H1 (cell line): ENCODE measurements at regions not wholly inside any gene's neighbourhood (a gene's known extent, or its start where the extent isn't known, plus 50 kb on each side); places are given as distances from the start of the nearest gene placed in this dataset.

Experiments used
- CTCF ChIA-PET: fragments of 300-600 bp; sonication (Branson Sonifier 250); formaldehyde crosslinking; loops from one replicate; lab custom pipeline; 2021; ENCODE audit not compliant: partially characterized antibody; lab: Charles Lee
- POLR2A ChIA-PET: fragments of 300-600 bp; sonication (Branson Sonifier 250); formaldehyde crosslinking; loops from one replicate; lab custom pipeline; 2021; ENCODE audit warnings: inconsistent platforms; ENCODE audit not compliant: partially characterized antibody; lab: Charles Lee
- DNase-seq, 2 experiments: peaks; one replicate each; pipeline versions ENCODE4 v3.0.0 to v3.0.0-alpha.2; 2010 to 2022; ENCODE audit warnings: low spot score in 2 of 2, low read depth in 1 of 2, mixed read lengths in 1 of 2
- FAIRE-seq: peaks from 2 replicates; lab custom pipeline; 2011; peaks lifted over from hg19 to GRCh38; lab: Jason Lieb, UNC
- H2AFZ ChIP-seq: 2 replicates; pipeline ENCODE4 v1.8.1; 2012; ENCODE audit warnings: low read length, inconsistent platforms
- H2AK5ac ChIP-seq: 2 replicates; pipeline ENCODE4 v1.6.1; 2013; ENCODE audit warnings: low read depth, low read length
- H2BK120ac ChIP-seq: replicated peaks from 2 replicates; pipeline ENCODE3; 2013; ENCODE audit warnings: low read depth, low read length, inconsistent platforms
- H2BK12ac ChIP-seq: 2 replicates; pipeline ENCODE4 v1.6.1; 2013; ENCODE audit warnings: low read depth, low read length
- H2BK15ac ChIP-seq: 2 replicates; pipeline ENCODE4 v1.6.1; 2013; ENCODE audit warnings: low read length
- H2BK20ac ChIP-seq: 2 replicates; pipeline ENCODE4 v1.6.1; 2013; ENCODE audit warnings: low read length
- H2BK5ac ChIP-seq: 2 replicates; pipeline ENCODE4 v1.6.1; 2013; ENCODE audit warnings: low read depth, low read length
- H3K14ac ChIP-seq: 2 replicates; pipeline ENCODE4 v1.6.1; 2013; ENCODE audit warnings: inconsistent platforms; ENCODE audit not compliant: insufficient read length
- H3K18ac ChIP-seq: 2 replicates; pipeline ENCODE4 v1.6.1; 2013; ENCODE audit warnings: low read length; ENCODE audit errors: extremely low read depth
- H3K23ac ChIP-seq: 2 replicates; pipeline ENCODE4 v1.6.1; 2013; ENCODE audit warnings: inconsistent platforms; ENCODE audit not compliant: insufficient read length
- H3K23me2 ChIP-seq: 2 replicates; pipeline ENCODE4 v1.6.1; 2013; ENCODE audit warnings: low read depth, low read length
- H3K27ac ChIP-seq: 2 replicates; pipeline ENCODE4 v1.6.1; 2011; ENCODE audit warnings: low read depth, low read length, inconsistent platforms
- H3K27me3 ChIP-seq, 4 experiments: replicated peaks in 1 of 4; 1 replicate in 1 of 4; 2 replicates in 3 of 4; pipeline versions ENCODE4 v1.6.1 to v1.8.1; 2011 to 2013; ENCODE audit warnings: low read length in 3 of 4, mild to moderate bottlenecking in 3 of 4, inconsistent platforms in 2 of 4, mixed read lengths in 2 of 4, moderate library complexity in 1 of 4; ENCODE audit not compliant: control insufficient read depth in 3 of 4, insufficient read depth in 3 of 4; ENCODE audit errors: extremely low read depth in 1 of 4
- H3K36me3 ChIP-seq, 4 experiments: 2 replicates each; pipeline versions ENCODE4 v1.6.1 to v1.8.1; 2011 to 2013; ENCODE audit warnings: mild to moderate bottlenecking in 4 of 4, low read length in 3 of 4, moderate library complexity in 2 of 4, control low read depth in 1 of 4, inconsistent platforms in 1 of 4; ENCODE audit not compliant: insufficient read depth in 4 of 4, control insufficient read depth in 2 of 4
- H3K4ac ChIP-seq: replicated peaks from 2 replicates; pipeline ENCODE3; 2013; ENCODE audit warnings: low read length, low read depth, mixed read lengths, inconsistent platforms; ENCODE audit not compliant: insufficient read length
- H3K4me1 ChIP-seq, 4 experiments: replicated peaks in 1 of 4; 1 replicate in 1 of 4; 2 replicates in 3 of 4; pipeline versions ENCODE4 v1.6.1 to v1.8.1; 2011 to 2013; ENCODE audit warnings: low read length in 3 of 4, inconsistent platforms in 2 of 4, mixed read lengths in 1 of 4; ENCODE audit not compliant: insufficient read depth in 4 of 4, control insufficient read depth in 3 of 4
- H3K4me2 ChIP-seq, 2 experiments: 2 replicates each; pipeline versions ENCODE4 v1.6.1 to v1.8.1; 2011 to 2013; ENCODE audit warnings: low read depth in 2 of 2, low read length in 2 of 2, control low read depth in 1 of 2, inconsistent platforms in 1 of 2, mild to moderate bottlenecking in 1 of 2; ENCODE audit not compliant: insufficient read depth in 1 of 2
- H3K4me3 ChIP-seq, 4 experiments: fragments of 200-600, 300-600 bp in 1 of 4; sonication (generic), shearing (Covaris generic), sonication (Bioruptor Twin) in 1 of 4; 2 replicates each; pipeline versions ENCODE4 v1.5.1 to v1.8.1; 2011 to 2016; ENCODE audit warnings: low read length in 4 of 4, low read depth in 3 of 4, control low read depth in 2 of 4, inconsistent platforms in 2 of 4, mild to moderate bottlenecking in 2 of 4, mixed read lengths in 1 of 4, moderate library complexity in 1 of 4; ENCODE audit not compliant: insufficient read depth in 2 of 4; ENCODE audit errors: extremely low read depth in 1 of 4
- H3K56ac ChIP-seq: replicated peaks from 2 replicates; pipeline ENCODE3; 2013; ENCODE audit warnings: low read depth, mild to moderate bottlenecking, mixed read lengths, low read length, inconsistent platforms; ENCODE audit not compliant: insufficient read length
- H3K79me1 ChIP-seq: 2 replicates; pipeline ENCODE4 v1.6.1; 2013; ENCODE audit warnings: low read depth, low read length, control low read depth
- H3K79me2 ChIP-seq, 2 experiments: 2 replicates each; pipeline versions ENCODE4 v1.6.1 to v1.8.1; 2012 to 2013; ENCODE audit warnings: low read length in 2 of 2, mild to moderate bottlenecking in 2 of 2, inconsistent platforms in 1 of 2; ENCODE audit not compliant: insufficient read depth in 2 of 2, control insufficient read depth in 1 of 2
- H3K9ac ChIP-seq, 4 experiments: replicated peaks in 1 of 4; 1 replicate in 1 of 4; 2 replicates in 3 of 4; pipeline versions ENCODE4 v1.6.1 to v1.8.1; 2011 to 2013; ENCODE audit warnings: low read depth in 3 of 4, low read length in 3 of 4, control low read depth in 2 of 4, mild to moderate bottlenecking in 2 of 4, moderate library complexity in 2 of 4, inconsistent platforms in 1 of 4; ENCODE audit errors: extremely low read depth in 1 of 4
- H3K9me3 ChIP-seq, 2 experiments: 2 replicates each; pipeline versions ENCODE4 v1.6.1 to v1.8.1; 2012 to 2013; ENCODE audit warnings: mild to moderate bottlenecking in 2 of 2, moderate library complexity in 2 of 2, control low read depth in 1 of 2, inconsistent platforms in 1 of 2, low read depth in 1 of 2, low read length in 1 of 2, mixed read lengths in 1 of 2; ENCODE audit not compliant: insufficient read depth in 2 of 2
- H4K20me1 ChIP-seq, 2 experiments: replicated peaks in 1 of 2; 2 replicates each; pipeline versions ENCODE3 to v1.8.1; 2011 to 2013; ENCODE audit warnings: inconsistent platforms in 2 of 2, low read length in 2 of 2, mild to moderate bottlenecking in 1 of 2; ENCODE audit not compliant: insufficient read depth in 2 of 2, control insufficient read depth in 1 of 2
- H4K5ac ChIP-seq: 2 replicates; pipeline ENCODE4 v1.6.1; 2013; ENCODE audit warnings: low read length, low read depth, mixed read lengths, inconsistent platforms; ENCODE audit not compliant: insufficient read length
- H4K8ac ChIP-seq: 2 replicates; pipeline ENCODE4 v1.8.0; 2013; ENCODE audit warnings: mild to moderate bottlenecking, moderate library complexity, low read length, inconsistent platforms; ENCODE audit not compliant: insufficient read depth; ENCODE audit errors: extremely low read depth
- H4K91ac ChIP-seq: replicated peaks from 2 replicates; pipeline ENCODE3; 2013; ENCODE audit warnings: low read length, mixed read lengths, inconsistent platforms; ENCODE audit not compliant: insufficient read length
- JUND ChIP-seq: IDR thresholded peaks from 2 replicates; pipeline ENCODE4 v1.6.1; 2011; ENCODE audit warnings: mild to moderate bottlenecking, improper control_type of control experiment, low read length
- PHF8 ChIP-seq: fragments of 200-600 bp; sonication (generic); conservative IDR thresholded peaks from 2 replicates; pipeline ENCODE4 v1.7.1; 2012; ENCODE audit warnings: low read depth, mild to moderate bottlenecking, inconsistent platforms, low read length, moderate library complexity
- TAF7 ChIP-seq: optimal IDR thresholded peaks from 2 replicates; pipeline ENCODE3; 2011; ENCODE audit warnings: low read depth, mild to moderate bottlenecking, inconsistent platforms, low read length, moderate library complexity, borderline replicate concordance

- no peak overlapping the region for H4K5ac ChIP-seq
- no peak overlapping the region for H3K27ac ChIP-seq
- no peak overlapping the region for H2AFZ ChIP-seq
- no peak overlapping the region for H3K4ac ChIP-seq
- no peak overlapping the region for H2BK120ac ChIP-seq
- H3K14ac ChIP-seq: no peak overlapping the region
- no peaks in the 10 kb centered on the region for H3K27me3 ChIP-seq
- H3K23ac ChIP-seq: no peak overlapping the region
- no peaks in the 10 kb centered on the region for H3K79me2 ChIP-seq
- ChIA-PET POLR2A (no interaction called here), CTCF (no interaction called here)
- H3K56ac ChIP-seq: no peak overlapping the region
- DNase-seq (no peak), FAIRE-seq (no peak)
- H2BK12ac ChIP-seq: no peak overlapping the region
- no peak overlapping the region for H3K9ac ChIP-seq
- H2BK20ac ChIP-seq: no peak overlapping the region
- H3K79me1 ChIP-seq: no peaks in the 10 kb centered on the region
- H3K4me3 ChIP-seq: no peak overlapping the region
- no peaks in the 10 kb centered on the region for H3K23me2 ChIP-seq
- no peaks in the 10 kb centered on the region for H4K20me1 ChIP-seq
- H3K4me2 ChIP-seq: no peak overlapping the region
- no peak overlapping the region for H2BK5ac ChIP-seq
- H3K9me3 ChIP-seq: no peaks in the 10 kb centered on the region
- H2AK5ac ChIP-seq: no peak overlapping the region
- no peaks in the 10 kb centered on the region for H3K4me1 ChIP-seq
- H4K8ac ChIP-seq: no peak overlapping the region
- no peak overlapping the region for H4K91ac ChIP-seq
- no peak for TF ChIP-seq TAF7
- no peak for TF ChIP-seq JUND
- no peak for TF ChIP-seq PHF8
- H3K36me3 ChIP-seq: no peaks in the 10 kb centered on the region
- H2BK15ac ChIP-seq: no peak overlapping the region
- H3K18ac ChIP-seq: no peak overlapping the region
These were observed 99.4 kb upstream of the SOX21 start for GRCh38 chr13:94811753-94812152.
